Left lobe of liver (tissue), 2 donors: ENCODE measurements at regions not wholly inside any gene's neighbourhood (a gene's known extent, or its start where the extent isn't known, plus 50 kb on each side); places are given as distances from the start of the nearest gene placed in this dataset.

Source experiments
- ATAC-seq: fragments of 200-7000 bp; cut with Tn5 transposase; one replicate; pipeline ENCODE4 v1.9.1; 2020; ENCODE audit warnings: mild to moderate bottlenecking, moderate library complexity
- DNase-seq: peaks from one replicate; pipeline ENCODE4 v3.0.0-alpha.2; 2020; ENCODE audit warnings: low spot score
- donor health status: DM: no; HTN: no; CAD: no; lungs with moderate emphysema.
- donor health status: DM: no; HTN: yes; CAD: no.

GRCh38 chr2:67824186-67824585 lies 238.6 kb downstream of the C1D start:
- DNase-seq (no peak), ATAC-seq (no peak)

- ATAC-seq: no peak
- no peak for DNase-seq
These were observed 237.3 kb downstream of the C1D start for GRCh38 chr2:67825476-67825875.

DNA sequence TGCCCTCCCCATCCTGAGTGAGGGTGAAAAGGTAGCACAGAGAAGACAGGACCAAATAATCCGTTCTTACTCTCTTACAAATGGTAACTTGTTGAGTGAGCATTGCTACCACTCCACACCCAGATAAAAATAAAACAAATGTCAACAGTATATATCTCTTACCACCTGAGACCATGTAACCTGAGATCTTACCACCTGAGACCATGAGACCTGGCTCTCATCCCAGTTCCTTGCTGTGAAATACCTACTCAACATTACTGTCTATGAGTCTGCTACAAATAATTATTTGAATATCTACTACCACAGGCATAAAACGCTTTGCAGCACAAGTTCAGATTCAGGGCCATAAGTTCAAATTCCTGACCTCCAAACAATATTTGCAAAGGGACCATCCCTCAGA lies 234.7 kb downstream of the C1D start:
- no peak for ATAC-seq
- DNase-seq: no peak

GRCh38 chr2:67829470-67829869 lies 233.3 kb downstream of the C1D start:
- no peak for ATAC-seq
- no peak for DNase-seq

DNA sequence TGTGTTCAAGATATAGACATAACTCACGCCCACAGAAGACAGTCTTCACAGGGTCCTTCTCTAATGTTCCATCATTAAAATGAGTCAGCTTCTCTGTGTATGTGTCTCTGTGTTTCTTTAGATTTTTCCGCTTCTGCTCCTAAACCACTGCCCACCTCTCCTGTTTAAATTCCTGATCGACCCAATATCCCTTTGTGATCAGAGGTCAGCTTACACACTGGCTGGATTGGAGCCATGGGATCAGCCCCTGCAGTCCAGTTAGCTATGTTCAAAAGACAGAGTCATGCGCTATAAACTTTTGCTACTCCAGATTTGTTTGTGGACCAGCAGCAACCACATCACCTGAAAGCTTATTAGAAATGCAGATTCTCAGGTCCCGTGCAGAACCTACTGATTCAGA lies 229.2 kb downstream of the C1D start:
- DNase-seq: no peak
- no peak for ATAC-seq

GRCh38 chr2:67834482-67834881 lies 228.3 kb downstream of the C1D start:
- ATAC-seq: no peak

DNA sequence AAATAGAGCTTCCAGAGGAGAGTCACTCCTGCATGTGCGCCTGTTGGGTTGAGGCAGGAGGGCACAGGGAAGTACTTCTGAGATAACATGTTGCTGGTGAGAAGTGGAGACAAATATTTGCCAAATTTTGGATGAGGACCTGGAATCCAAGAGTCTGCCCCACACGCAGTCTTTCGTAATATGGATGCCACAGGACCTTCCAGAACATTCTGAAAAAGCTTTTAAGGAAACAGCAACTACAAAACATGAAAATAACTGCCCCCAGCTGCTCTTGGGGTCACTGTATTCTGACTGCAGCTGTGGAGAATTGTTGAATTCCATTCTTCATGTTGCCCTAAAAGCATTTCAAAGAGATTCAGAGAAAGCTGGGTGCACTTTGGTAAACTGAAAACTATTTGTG lies 227.5 kb downstream of the C1D start:
- no peak for ATAC-seq

More at GRCh38 chr2:67834482-67834881, 228.3 kb downstream of the C1D start:
- DNase-seq: no peak

GRCh38 chr2:67836866-67837265 lies 225.9 kb downstream of the C1D start:
- no peak for ATAC-seq
- DNase-seq: no peak

More for the DNA sequence above, 227.5 kb downstream of the C1D start:
- no peak for DNase-seq

DNA sequence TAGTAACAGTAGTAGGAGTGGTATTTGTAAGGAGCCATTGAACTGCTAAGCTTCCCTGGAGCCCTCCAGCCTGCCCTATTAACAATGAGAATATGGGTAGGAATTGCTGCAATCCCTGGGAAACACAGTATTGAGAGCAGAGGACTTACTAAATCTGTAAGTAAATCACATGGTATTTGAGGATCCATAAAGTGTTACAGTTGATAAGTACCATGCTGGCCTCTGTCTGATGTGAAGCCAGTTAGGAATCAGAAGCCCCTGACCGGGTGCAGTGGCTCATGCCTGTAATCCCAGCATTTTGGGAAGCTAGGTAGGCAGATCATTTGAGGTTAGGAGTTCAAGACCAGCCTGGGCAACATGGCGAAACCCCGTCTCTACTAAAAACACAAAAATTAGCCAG lies 224.6 kb downstream of the C1D start:
- DNase-seq: no peak
- no peak for ATAC-seq

- no peak for DNase-seq
- ATAC-seq: no peak
These were observed 223.6 kb downstream of the C1D start for GRCh38 chr2:67839242-67839641.

GRCh38 chr2:67839668-67840067 lies 223.1 kb downstream of the C1D start:
- no peak for DNase-seq
- no peak for ATAC-seq

- peak; percentile 53 for DNase-seq
- peak; percentile 97 for ATAC-seq
These were observed 222.2 kb downstream of the C1D start for GRCh38 chr2:67840460-67841068.

GRCh38 chr2:67841711-67842110 lies 221.1 kb downstream of the C1D start:
- DNase-seq (no peak), ATAC-seq (no peak)

- no peak for ATAC-seq
- DNase-seq: no peak
These were observed 220.3 kb downstream of the C1D start for GRCh38 chr2:67842375-67842959.

GRCh38 chr2:67844024-67844540 lies 218.7 kb downstream of the C1D start:
- ATAC-seq (no peak), DNase-seq (no peak)

- DNase-seq: no peak
These were observed 217.0 kb downstream of the C1D start for GRCh38 chr2:67845621-67846369.

GRCh38 chr2:67846370-67847070 lies 216.3 kb downstream of the C1D start:
- DNase-seq (peak; percentile 93), ATAC-seq (peak; percentile 98)

More at GRCh38 chr2:67845621-67846369, 217.0 kb downstream of the C1D start:
- no peak for ATAC-seq

- DNase-seq (no peak), ATAC-seq (no peak)
These were observed 214.1 kb downstream of the C1D start for GRCh38 chr2:67848551-67849285.

DNA sequence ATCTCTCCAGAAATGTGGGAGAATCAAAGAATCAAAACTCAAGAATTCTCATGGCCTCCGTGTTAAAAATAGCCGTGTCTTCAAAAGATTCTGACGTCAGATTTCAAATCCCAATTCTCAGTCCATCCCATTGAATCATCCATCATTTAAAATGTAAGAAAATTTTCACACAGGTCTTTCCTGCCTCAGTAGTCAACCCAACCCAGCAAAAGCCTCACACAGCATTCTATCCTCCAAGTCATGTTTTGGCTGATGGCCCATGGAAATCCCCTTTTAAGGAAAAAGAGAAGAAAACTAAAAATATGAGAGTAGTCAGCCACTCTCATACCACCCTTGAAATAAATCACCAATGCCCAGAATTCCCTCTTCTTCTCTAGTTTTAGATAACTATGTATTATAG lies 211.8 kb downstream of the C1D start:
- ATAC-seq (no peak), DNase-seq (no peak)

- ATAC-seq (no peak), DNase-seq (no peak)
These were observed 210.6 kb downstream of the C1D start for GRCh38 chr2:67851956-67852824.
